ENCODE measurements at regions not wholly inside any gene's neighbourhood (a gene's known extent, or its start where the extent isn't known, plus 50 kb on each side); places are given as distances from the start of the nearest gene placed in this dataset.
"Not testable (repeated sequence)": the region's sequence is repeated elsewhere in the genome, so short reads cannot be mapped to it uniquely, and the experiment has no call there.

GRCh38 chr5:176018598-176018997, 50.5 kb upstream of the THOC3 start:
- not testable (repeated sequence) for ATAC-seq (replicated peaks); H3K9me3 Mint-ChIP-seq; H3K4me1 Mint-ChIP-seq (ENCODE audit: low read depth in 2 of 2); H3K4me3 Mint-ChIP-seq; DNase-seq; H3K27ac Mint-ChIP-seq; H3K27me3 Mint-ChIP-seq; H3K36me3 Mint-ChIP-seq (ENCODE audit: insufficient read depth)

- not testable (repeated sequence) for DNase-seq; H3K4me3 Mint-ChIP-seq; ATAC-seq (replicated peaks); H3K36me3 Mint-ChIP-seq (ENCODE audit: insufficient read depth); H3K4me1 Mint-ChIP-seq (ENCODE audit: low read depth in 2 of 2); H3K9me3 Mint-ChIP-seq; H3K27ac Mint-ChIP-seq; H3K27me3 Mint-ChIP-seq
Observed at GRCh38 chr5:176020852-176021251, 52.7 kb upstream of the THOC3 start.

- H3K27ac Mint-ChIP-seq; H3K4me1 Mint-ChIP-seq (ENCODE audit: low read depth in 2 of 2); H3K27me3 Mint-ChIP-seq; DNase-seq; H3K36me3 Mint-ChIP-seq (ENCODE audit: insufficient read depth); H3K9me3 Mint-ChIP-seq; H3K4me3 Mint-ChIP-seq; ATAC-seq (replicated peaks): not testable (repeated sequence)
Observed at GRCh38 chr5:176023535-176023934, 55.4 kb upstream of the THOC3 start.

GRCh38 chr5:176029445-176029844, 61.3 kb upstream of the THOC3 start:
- ATAC-seq (replicated peaks); H3K36me3 Mint-ChIP-seq (ENCODE audit: insufficient read depth); DNase-seq; H3K4me1 Mint-ChIP-seq (ENCODE audit: low read depth in 2 of 2); H3K9me3 Mint-ChIP-seq; H3K27me3 Mint-ChIP-seq; H3K4me3 Mint-ChIP-seq: not testable (repeated sequence)
- peak overlapping the region in 1 of 2 donors; percentile 42 for H3K27ac Mint-ChIP-seq

GRCh38 chr5:176030361-176031117, 62.4 kb upstream of the THOC3 start:
- DNase-seq; H3K4me1 Mint-ChIP-seq (ENCODE audit: low read depth in 2 of 2); H3K27ac Mint-ChIP-seq; H3K36me3 Mint-ChIP-seq (ENCODE audit: insufficient read depth); H3K4me3 Mint-ChIP-seq; H3K9me3 Mint-ChIP-seq; H3K27me3 Mint-ChIP-seq: not testable (repeated sequence)
- peak; percentile 76 for ATAC-seq (replicated peaks)

- peak; percentile 64 for ATAC-seq (replicated peaks)
- not testable (repeated sequence) for DNase-seq; H3K27ac Mint-ChIP-seq; H3K9me3 Mint-ChIP-seq; H3K36me3 Mint-ChIP-seq (ENCODE audit: insufficient read depth); H3K4me1 Mint-ChIP-seq (ENCODE audit: low read depth in 2 of 2); H3K27me3 Mint-ChIP-seq; H3K4me3 Mint-ChIP-seq
Observed at GRCh38 chr5:176031118-176031510, 63.0 kb upstream of the THOC3 start.

GRCh38 chr5:176033186-176033585, 65.1 kb upstream of the THOC3 start:
- H3K27me3 Mint-ChIP-seq; H3K4me1 Mint-ChIP-seq (ENCODE audit: low read depth in 2 of 2); ATAC-seq (replicated peaks); H3K27ac Mint-ChIP-seq; H3K36me3 Mint-ChIP-seq (ENCODE audit: insufficient read depth); H3K9me3 Mint-ChIP-seq; DNase-seq; H3K4me3 Mint-ChIP-seq: not testable (repeated sequence)

- H3K27me3 Mint-ChIP-seq; H3K9me3 Mint-ChIP-seq; DNase-seq; H3K4me1 Mint-ChIP-seq (ENCODE audit: low read depth in 2 of 2); H3K27ac Mint-ChIP-seq; H3K36me3 Mint-ChIP-seq (ENCODE audit: insufficient read depth): not testable (repeated sequence)
- peak; percentile 49 for ATAC-seq (replicated peaks)
- H3K4me3 Mint-ChIP-seq = peak overlapping the region in 1 of 2 donors; percentile 25
Observed at GRCh38 chr5:176034407-176035200, 66.5 kb upstream of the THOC3 start.

GRCh38 chr5:176035201-176035530, 67.1 kb upstream of the THOC3 start:
- not testable (repeated sequence) for H3K27ac Mint-ChIP-seq; DNase-seq; H3K36me3 Mint-ChIP-seq (ENCODE audit: insufficient read depth); ATAC-seq (replicated peaks); H3K27me3 Mint-ChIP-seq; H3K9me3 Mint-ChIP-seq
- peak overlapping the region in 1 of 2 donors; percentile 25 for H3K4me3 Mint-ChIP-seq
- peaks cover 0 to 11% of the 10 kb centered on the region in 2 donors for H3K4me1 Mint-ChIP-seq (ENCODE audit: low read depth in 2 of 2)

GRCh38 chr5:176035816-176036308, 67.7 kb upstream of the THOC3 start:
- not testable (repeated sequence) for ATAC-seq (replicated peaks); DNase-seq; H3K36me3 Mint-ChIP-seq (ENCODE audit: insufficient read depth); H3K9me3 Mint-ChIP-seq; H3K27me3 Mint-ChIP-seq
- H3K27ac Mint-ChIP-seq = peak overlapping the region in 1 of 2 donors; percentile 26
- H3K4me1 Mint-ChIP-seq (ENCODE audit: low read depth in 2 of 2) = peaks cover 0 to 13% of the 10 kb centered on the region in 2 donors
- peak overlapping the region; percentile 2 to 44 for H3K4me3 Mint-ChIP-seq

GRCh38 chr5:176036391-176036790, 68.3 kb upstream of the THOC3 start:
- Mint-ChIP-seq H3K4me1 (ENCODE audit: low read depth in 2 of 2) (peaks cover 0 to 13% of the 10 kb centered on the region in 2 donors), H3K4me3 (peak overlapping the region; percentile 2 to 44)
- ATAC-seq (replicated peaks); DNase-seq; H3K27me3 Mint-ChIP-seq; H3K36me3 Mint-ChIP-seq (ENCODE audit: insufficient read depth); H3K9me3 Mint-ChIP-seq; H3K27ac Mint-ChIP-seq: not testable (repeated sequence)

- not testable (repeated sequence) for ATAC-seq (replicated peaks); H3K36me3 Mint-ChIP-seq (ENCODE audit: insufficient read depth); DNase-seq; H3K27me3 Mint-ChIP-seq; H3K9me3 Mint-ChIP-seq; H3K4me3 Mint-ChIP-seq
- H3K27ac Mint-ChIP-seq = peak overlapping the region in 1 of 2 donors; percentile 39
- peaks cover 0 to 13% of the 10 kb centered on the region in 2 donors for H3K4me1 Mint-ChIP-seq (ENCODE audit: low read depth in 2 of 2)
Observed at GRCh38 chr5:176037190-176037589, 69.1 kb upstream of the THOC3 start.

GRCh38 chr5:176040105-176040801, 72.1 kb upstream of the THOC3 start:
- H3K4me3 Mint-ChIP-seq; H3K4me1 Mint-ChIP-seq (ENCODE audit: low read depth in 2 of 2); H3K27ac Mint-ChIP-seq; ATAC-seq (replicated peaks); H3K36me3 Mint-ChIP-seq (ENCODE audit: insufficient read depth); DNase-seq; H3K27me3 Mint-ChIP-seq; H3K9me3 Mint-ChIP-seq: not testable (repeated sequence)

Measured in effector memory CD8-positive, alpha-beta T cell (primary cell).